Putamen (tissue), 1 donor: ENCODE measurements at regions not wholly inside any gene's neighbourhood (a gene's known extent, or its start where the extent isn't known, plus 50 kb on each side); places are given as distances from the start of the nearest gene placed in this dataset.
"Not testable (repeated sequence)": the region's sequence is repeated elsewhere in the genome, so short reads cannot be mapped to it uniquely, and the experiment has no call there.

Source experiments
- DNase-seq: peaks from one replicate; pipeline ENCODE4 v3.0.0-alpha.2; 2016; ENCODE audit warnings: low spot score

DNA sequence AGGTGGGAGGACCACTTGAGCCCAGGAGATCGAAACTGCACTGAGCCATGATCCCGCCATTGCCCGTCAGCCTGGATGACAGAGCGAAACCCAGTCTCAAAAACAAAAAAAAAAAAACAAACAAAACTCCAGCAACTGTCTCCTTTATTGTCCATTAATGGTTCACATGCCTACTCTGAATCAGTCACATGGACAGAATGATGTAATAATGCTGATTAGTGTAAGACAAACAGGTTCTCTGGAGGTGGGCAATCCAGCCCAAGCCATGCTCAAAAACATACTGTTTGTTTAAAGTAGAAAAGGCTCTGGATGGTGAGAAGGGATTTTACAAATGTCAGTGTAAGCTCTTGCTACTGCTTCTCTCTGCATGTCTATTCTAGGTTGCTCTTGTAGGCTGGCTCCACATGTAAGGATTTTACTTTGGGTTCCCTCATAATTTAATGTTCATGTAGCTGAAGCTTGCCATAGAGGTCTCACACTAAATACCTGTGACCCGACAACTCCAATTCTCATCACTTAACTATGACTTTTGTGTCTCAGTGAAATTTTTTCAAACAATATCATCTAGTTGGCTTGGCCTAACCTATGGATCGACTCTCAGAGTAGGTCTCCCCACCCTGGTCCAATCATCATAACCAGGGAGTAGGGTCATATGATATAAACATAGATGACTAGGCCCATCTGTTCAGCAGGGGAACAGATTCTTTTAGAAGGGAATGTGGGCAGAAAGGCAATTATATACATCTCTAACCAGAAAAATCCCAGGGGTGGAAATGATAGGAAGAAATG lies 83.9 kb upstream of the SLC39A10 start:
- no peak for DNase-seq

DNA sequence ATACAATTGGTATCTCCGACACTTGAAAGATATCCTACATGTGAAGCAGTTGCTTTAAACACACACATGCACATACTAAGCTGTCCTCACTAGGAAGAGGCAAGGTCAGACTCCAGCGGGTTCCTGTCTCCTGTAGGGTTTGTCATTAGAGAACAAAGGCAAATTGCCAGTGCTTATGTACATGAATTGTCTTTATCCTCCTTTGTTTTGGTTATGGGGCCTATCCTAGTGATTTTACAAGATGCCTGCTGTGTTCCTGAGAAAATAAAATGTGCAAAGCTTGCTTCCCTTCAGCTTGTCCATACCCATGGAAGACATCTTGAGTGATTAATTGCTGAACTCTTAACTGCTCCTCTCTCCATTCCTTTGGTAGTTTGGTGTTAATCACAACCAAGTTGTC lies 86.7 kb upstream of the SLC39A10 start:
- no peak for DNase-seq

- no peak for DNase-seq
Observed at GRCh38 chr2:195569255-195569654, 87.8 kb upstream of the SLC39A10 start.

DNA sequence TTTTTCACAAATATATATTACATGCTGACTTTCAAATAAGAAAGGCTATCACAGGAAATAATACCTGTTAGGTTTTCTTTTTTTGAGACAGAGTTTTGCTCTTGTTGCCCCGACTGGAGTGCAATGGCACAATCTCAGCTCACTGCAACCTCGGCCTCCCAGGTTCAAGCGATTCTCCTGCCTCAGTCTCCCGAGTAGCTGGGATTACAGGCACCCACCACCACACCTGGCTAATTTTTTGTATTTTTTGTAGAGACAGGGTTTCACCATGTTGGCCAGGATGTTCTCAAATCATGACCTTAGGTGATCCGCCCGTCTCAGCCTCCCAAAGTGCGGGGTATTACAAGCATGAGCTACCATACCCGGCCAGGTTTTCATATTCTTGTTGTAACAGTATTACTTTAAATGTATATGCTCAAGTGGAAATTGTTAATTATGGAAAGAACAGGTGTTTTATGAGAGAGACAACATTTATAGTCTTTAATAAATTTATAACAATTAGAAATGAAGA lies 92.3 kb upstream of the SLC39A10 start:
- not testable (repeated sequence) for DNase-seq

- no peak for DNase-seq
Observed at GRCh38 chr2:195563857-195564512, 93.0 kb upstream of the SLC39A10 start.

DNA sequence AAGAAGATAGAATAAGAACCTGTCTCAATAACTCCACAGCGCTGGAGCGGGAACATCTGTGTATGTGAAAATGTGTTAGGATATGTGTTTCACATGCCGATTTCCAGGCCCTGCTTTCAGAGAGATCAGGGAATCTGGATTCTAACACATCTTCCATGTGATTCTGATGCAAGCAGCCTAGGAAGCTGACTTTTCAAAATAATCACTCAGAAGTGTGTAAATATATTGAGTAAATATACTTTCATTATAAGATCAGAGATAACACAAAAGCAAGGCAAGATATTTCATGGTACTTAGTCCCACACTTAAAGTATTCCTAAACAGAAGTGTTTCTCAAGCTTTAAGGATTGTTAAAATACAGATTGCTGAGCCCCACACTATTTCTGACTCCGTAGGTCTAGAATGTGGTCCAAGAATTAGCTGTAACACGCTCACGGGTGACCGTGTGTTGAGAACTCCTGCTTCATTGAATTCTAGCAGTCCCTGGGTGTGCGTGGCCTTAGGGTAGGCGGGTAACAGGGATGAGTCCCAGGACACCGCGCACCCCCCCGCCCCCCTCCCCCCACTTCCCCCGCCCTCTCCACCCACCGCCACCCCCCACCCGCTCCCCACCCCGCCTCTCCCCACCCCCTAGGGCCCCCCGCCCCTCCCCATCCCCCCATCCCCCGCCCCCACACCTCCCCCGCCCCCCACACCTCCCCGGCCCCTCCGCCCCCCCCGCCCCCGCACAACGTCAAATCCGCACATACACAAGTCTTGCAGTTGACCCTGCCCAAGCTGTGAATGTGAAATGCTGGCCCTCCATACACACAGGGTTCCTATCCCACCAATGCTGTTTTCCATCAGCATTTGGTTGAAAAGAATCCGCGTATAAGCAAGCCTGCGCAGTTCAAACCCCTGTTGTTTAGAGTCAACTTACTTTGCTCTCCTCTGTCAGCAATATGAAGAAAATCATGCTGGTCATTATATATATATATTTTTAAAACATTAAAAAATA lies 94.2 kb upstream of the SLC39A10 start:
- no peak for DNase-seq

- no peak for DNase-seq
Observed at GRCh38 chr2:195561116-195561921, 95.7 kb upstream of the SLC39A10 start.

GRCh38 chr2:195560209-195560895 lies 96.7 kb upstream of the SLC39A10 start:
- no peak for DNase-seq

GRCh38 chr2:195559431-195559914 lies 97.6 kb upstream of the SLC39A10 start:
- DNase-seq, result no peak

GRCh38 chr2:195555971-195556370 lies 101.1 kb upstream of the SLC39A10 start:
- no peak for DNase-seq

- DNase-seq, result no peak
Observed at GRCh38 chr2:195552581-195552980, 104.4 kb upstream of the SLC39A10 start.

DNA sequence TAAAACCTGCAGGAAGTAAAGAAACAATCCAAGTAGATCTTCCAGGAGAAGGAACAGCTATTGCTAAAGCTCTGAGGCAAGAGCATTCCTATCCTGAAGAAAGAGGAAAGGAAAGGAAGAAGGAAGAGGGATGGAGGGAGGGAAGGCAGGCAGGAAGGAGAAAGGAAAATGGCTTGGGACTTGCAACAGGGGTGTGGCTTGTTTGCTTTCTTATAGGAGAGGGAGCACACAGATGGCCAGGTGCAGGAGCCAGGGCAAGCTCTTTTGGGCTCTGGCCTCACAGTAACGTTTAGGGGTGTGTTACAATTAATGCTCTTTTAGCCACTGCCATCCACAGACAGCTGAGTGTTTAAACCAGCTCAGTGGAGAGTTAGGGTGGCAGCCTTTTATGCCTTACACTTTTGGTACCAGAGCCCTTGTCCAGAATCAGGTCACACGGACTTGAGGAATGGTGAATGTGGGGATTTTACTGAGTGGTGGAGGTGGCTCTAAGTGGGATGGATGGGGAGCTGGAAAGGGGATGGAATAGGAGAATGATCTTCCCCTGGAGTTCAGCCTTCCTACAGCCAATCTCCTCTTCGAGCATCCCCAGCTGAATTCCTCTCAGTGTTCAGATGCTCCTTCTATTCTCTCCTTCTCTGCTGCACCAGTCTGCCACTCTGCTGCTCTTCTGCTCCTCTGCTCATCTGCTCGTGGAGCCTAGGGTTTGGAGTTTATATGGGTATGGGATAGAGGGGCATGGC lies 108.7 kb upstream of the SLC39A10 start:
- DNase-seq, result no peak

DNA sequence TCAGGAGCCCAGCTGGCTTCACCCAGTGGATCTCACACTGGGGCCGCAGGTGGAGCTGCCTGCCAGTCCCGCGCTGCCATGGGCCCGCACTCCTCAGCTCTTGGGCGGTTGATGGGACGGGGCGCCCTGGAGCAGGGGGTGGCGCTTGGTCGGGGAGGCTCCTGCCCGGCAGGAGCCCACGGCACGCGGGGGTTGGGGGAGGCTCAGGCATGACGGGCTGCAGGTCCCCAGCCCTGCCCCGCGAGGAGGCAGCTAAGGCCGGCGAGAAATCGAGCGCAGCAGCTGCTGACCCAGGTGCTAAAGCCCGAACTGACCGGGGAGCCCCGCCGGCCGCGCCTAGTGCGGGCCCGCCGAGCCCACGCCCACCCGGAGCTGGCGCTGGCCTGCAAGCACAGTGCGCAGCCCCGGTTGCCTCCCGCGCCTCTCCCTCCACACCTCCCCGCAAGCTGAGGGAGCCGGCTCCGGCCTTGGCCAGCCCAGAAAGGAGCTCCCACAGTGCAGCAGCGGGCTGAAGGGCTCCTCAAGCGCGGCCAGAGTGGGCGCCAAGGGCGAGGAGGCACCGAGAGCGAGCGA lies 109.7 kb upstream of the SLC39A10 start:
- DNase-seq, result not testable (repeated sequence)

DNA sequence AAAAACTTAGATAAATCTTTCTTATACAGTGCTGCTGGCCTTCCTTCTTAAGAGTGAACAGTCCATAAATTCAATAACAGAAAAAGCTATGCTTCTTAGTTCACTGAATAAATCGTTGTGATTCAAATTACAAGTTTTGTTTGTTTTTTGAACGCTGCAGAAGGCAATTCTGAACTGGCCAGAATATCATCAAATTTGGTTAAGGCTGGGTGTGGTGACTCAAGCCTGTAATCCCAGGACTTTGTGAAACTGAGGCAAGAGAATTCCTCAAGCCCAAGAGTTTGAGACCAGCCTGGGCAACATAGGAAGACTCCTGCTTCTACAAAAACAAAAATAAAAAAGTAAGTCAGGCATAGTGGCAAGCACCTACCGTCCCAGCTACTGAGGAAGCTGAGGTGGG lies 111.2 kb upstream of the SLC39A10 start:
- no peak for DNase-seq

- no peak for DNase-seq
Observed at GRCh38 chr2:195543902-195544894, 112.8 kb upstream of the SLC39A10 start.

DNA sequence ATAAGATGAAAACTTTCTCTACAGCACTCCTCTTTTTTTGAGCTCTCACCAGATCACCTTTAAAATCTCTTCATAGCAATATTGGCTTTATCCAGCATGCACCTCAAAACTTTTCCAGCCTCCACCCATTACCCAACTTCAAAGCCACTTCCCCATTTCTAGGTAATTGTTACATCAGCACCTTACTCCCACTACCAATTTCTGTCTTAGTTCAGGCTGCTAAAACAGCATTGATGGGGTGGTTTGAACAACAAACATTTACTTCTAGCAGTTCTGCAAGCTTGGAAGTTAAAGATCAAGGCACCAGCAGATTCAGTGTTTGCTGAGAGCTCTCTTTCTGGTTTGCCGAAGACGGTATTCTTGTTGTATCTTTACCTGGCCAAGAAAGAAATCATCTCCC lies 114.0 kb upstream of the SLC39A10 start:
- DNase-seq, result no peak

- no peak for DNase-seq
Observed at GRCh38 chr2:195542067-195542466, 115.0 kb upstream of the SLC39A10 start.

DNA sequence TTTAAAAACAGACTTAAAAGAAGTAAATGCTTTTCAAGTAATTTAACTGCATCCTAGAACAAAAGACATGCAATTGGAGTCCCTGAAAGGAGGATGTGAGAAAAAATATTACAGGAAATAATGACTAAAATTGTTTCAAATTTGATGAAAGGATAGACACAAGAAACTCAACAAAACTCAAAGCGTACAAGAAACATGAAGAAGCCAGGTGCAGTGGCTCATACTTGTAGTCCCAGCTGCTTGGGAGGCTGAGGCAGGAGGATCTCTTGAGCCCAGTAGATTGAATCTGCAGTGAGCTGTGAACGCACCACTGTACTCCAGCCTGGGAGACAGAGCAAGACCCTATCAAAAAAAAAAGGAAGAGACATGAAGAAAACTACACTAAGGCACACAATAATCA lies 118.1 kb upstream of the SLC39A10 start:
- DNase-seq, result no peak
